MM.1S (cell line): ENCODE measurements at regions not wholly inside any gene's neighbourhood (a gene's known extent, or its start where the extent isn't known, plus 50 kb on each side); places are given as distances from the start of the nearest gene placed in this dataset.

Experiments used
- DNase-seq: peaks from one replicate; pipeline ENCODE4 v3.0.0-alpha.2; 2015
- H2AFZ ChIP-seq: fragments of 300-600 bp; sonication (generic); 2 replicates; pipeline ENCODE4 v1.6.0; 2016; ENCODE audit warnings: antibody characterized with exemption, low read length
- H3F3A ChIP-seq: fragments of 300-600 bp; sonication (generic); 2 replicates; pipeline ENCODE4 v1.6.1; 2016; ENCODE audit warnings: mild to moderate bottlenecking, antibody characterized with exemption, low read length, moderate library complexity, mixed read lengths; ENCODE audit not compliant: insufficient read depth
- H3K27ac ChIP-seq: fragments of 300-600 bp; sonication (generic); 2 replicates; pipeline ENCODE4 v1.5.1; 2016; ENCODE audit warnings: mild to moderate bottlenecking, low read length
- H3K27me3 ChIP-seq: fragments of 300-600 bp; sonication (generic); replicated peaks from 2 replicates; pipeline ENCODE4 v1.6.0; 2016; ENCODE audit warnings: low read length; ENCODE audit not compliant: insufficient read depth
- H3K36me3 ChIP-seq: fragments of 300-600 bp; sonication (generic); replicated peaks from 2 replicates; pipeline ENCODE4 v1.6.1; 2016; ENCODE audit warnings: mild to moderate bottlenecking, low read length, mixed read lengths; ENCODE audit not compliant: insufficient read depth
- H3K4me1 ChIP-seq: fragments of 300-600 bp; sonication (generic); 2 replicates; pipeline ENCODE4 v1.6.1; 2016; ENCODE audit warnings: low read length, mixed read lengths
- H3K4me2 ChIP-seq: fragments of 300-600 bp; sonication (generic); 2 replicates; pipeline ENCODE4 v1.6.0; 2016; ENCODE audit warnings: low read depth, low read length
- H3K4me3 ChIP-seq: fragments of 300-600 bp; sonication (generic); 2 replicates; pipeline ENCODE4 v1.5.1; 2016; ENCODE audit warnings: low read length, mixed read lengths
- H3K79me2 ChIP-seq: fragments of 300-600 bp; sonication (generic); 2 replicates; pipeline ENCODE4 v1.6.1; 2016; ENCODE audit warnings: mixed run types, low read length, mixed read lengths
- H3K9ac ChIP-seq: fragments of 300-600 bp; sonication (generic); 2 replicates; pipeline ENCODE4 v1.6.1; 2016; ENCODE audit warnings: low read length, mixed read lengths
- H3K9me2 ChIP-seq: fragments of 300-600 bp; sonication (generic); replicated peaks from 2 replicates; pipeline ENCODE4 v1.6.1; 2016; ENCODE audit warnings: mild to moderate bottlenecking, low read length, mixed read lengths; ENCODE audit not compliant: insufficient read depth
- H3K9me3 ChIP-seq: fragments of 300-600 bp; sonication (generic); replicated peaks from 2 replicates; pipeline ENCODE4 v1.6.1; 2016; ENCODE audit warnings: mild to moderate bottlenecking, low read length, mixed read lengths; ENCODE audit not compliant: insufficient read depth
- H4K20me1 ChIP-seq: fragments of 300-600 bp; sonication (generic); 2 replicates; pipeline ENCODE4 v1.6.1; 2016; ENCODE audit warnings: mild to moderate bottlenecking, low read length, moderate library complexity, mixed read lengths; ENCODE audit not compliant: insufficient read depth
- EZH2 ChIP-seq: fragments of 300-600 bp; sonication (generic); optimal IDR thresholded peaks from 2 replicates; pipeline ENCODE3; 2017; ENCODE audit warnings: low read depth, mild to moderate bottlenecking, antibody characterized with exemption, low read length, mixed read lengths
- EZH2phosphoT487 ChIP-seq: fragments of 300-600 bp; sonication (generic); IDR thresholded peaks from 2 replicates; pipeline ENCODE4 v1.6.1; 2018; ENCODE audit warnings: antibody characterized with exemption, low read length
- TF ChIP-seq, protein P1 (sequence below): fragments of 300-600 bp; sonication (generic); IDR thresholded peaks from 2 replicates; pipeline ENCODE4 v1.5.1; 2016; ENCODE audit warnings: antibody characterized with exemption, low read length, mixed read lengths

DNA sequence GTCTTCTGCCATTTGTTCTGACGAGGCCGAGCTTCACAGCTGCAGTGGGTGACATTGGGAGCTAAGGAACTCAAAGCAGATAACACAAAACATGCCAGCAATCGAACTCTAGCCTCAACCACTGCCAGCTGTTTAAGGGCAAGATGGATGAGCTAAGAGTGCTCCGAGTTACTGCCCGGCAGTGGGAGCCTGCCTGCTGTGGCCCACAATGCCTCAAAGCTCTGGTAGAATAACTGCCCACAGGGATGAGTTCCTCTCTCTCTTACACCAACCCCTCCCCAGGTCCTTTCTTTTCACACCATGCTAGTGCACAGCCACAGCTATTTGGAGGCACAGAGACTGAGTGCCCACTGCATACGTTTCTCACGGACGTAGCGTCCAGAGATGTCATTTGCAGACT lies 330.5 kb downstream of the FGF9 start:
- H3K36me3 ChIP-seq, result no peaks in the 10 kb centered on the region
- H2AFZ ChIP-seq, result no peak overlapping the region
- DNase-seq, result no peak
- H3K4me3 ChIP-seq, result no peak overlapping the region
- no peak overlapping the region for H3K27ac ChIP-seq
- no peaks in the 10 kb centered on the region for H3K9me3 ChIP-seq
- TF ChIP-seq EZH2 (no peak), EZH2phosphoT487 (no peak)
- TF ChIP-seq, protein P1, sequence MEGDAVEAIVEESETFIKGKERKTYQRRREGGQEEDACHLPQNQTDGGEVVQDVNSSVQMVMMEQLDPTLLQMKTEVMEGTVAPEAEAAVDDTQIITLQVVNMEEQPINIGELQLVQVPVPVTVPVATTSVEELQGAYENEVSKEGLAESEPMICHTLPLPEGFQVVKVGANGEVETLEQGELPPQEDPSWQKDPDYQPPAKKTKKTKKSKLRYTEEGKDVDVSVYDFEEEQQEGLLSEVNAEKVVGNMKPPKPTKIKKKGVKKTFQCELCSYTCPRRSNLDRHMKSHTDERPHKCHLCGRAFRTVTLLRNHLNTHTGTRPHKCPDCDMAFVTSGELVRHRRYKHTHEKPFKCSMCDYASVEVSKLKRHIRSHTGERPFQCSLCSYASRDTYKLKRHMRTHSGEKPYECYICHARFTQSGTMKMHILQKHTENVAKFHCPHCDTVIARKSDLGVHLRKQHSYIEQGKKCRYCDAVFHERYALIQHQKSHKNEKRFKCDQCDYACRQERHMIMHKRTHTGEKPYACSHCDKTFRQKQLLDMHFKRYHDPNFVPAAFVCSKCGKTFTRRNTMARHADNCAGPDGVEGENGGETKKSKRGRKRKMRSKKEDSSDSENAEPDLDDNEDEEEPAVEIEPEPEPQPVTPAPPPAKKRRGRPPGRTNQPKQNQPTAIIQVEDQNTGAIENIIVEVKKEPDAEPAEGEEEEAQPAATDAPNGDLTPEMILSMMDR, result no peak
- H4K20me1 ChIP-seq, result no peaks in the 10 kb centered on the region
- no peaks in the 10 kb centered on the region for H3K79me2 ChIP-seq
- no peak overlapping the region for H3K9ac ChIP-seq
- no peaks in the 10 kb centered on the region for H3F3A ChIP-seq
- no peaks in the 10 kb centered on the region for H3K9me2 ChIP-seq
- H3K4me2 ChIP-seq, result no peak overlapping the region
- no peaks in the 10 kb centered on the region for H3K4me1 ChIP-seq
- H3K27me3 ChIP-seq, result no peaks in the 10 kb centered on the region

- no peak overlapping the region for H3K4me3 ChIP-seq
- no peaks in the 10 kb centered on the region for H4K20me1 ChIP-seq
- H3F3A ChIP-seq, result no peaks in the 10 kb centered on the region
- no peaks in the 10 kb centered on the region for H3K36me3 ChIP-seq
- no peak overlapping the region for H3K9ac ChIP-seq
- H3K27ac ChIP-seq, result no peak overlapping the region
- DNase-seq, result no peak
- H3K4me2 ChIP-seq, result no peak overlapping the region
- no peak for TF ChIP-seq EZH2
- no peak for TF ChIP-seq EZH2phosphoT487
- TF ChIP-seq, protein P1, result no peak
- no peaks in the 10 kb centered on the region for H3K27me3 ChIP-seq
- no peaks in the 10 kb centered on the region for H3K4me1 ChIP-seq
- no peaks in the 10 kb centered on the region for H3K9me2 ChIP-seq
- H3K9me3 ChIP-seq, result no peaks in the 10 kb centered on the region
- H2AFZ ChIP-seq, result no peak overlapping the region
- H3K79me2 ChIP-seq, result no peaks in the 10 kb centered on the region
These were observed 332.0 kb downstream of the FGF9 start for GRCh38 chr13:22002893-22003292.

GRCh38 chr13:22009500-22009899 lies 338.6 kb downstream of the FGF9 start:
- Histone ChIP-seq H3F3A (no peaks in the 10 kb centered on the region), H3K9me3 (no peaks in the 10 kb centered on the region), H3K79me2 (no peaks in the 10 kb centered on the region), H3K27ac (no peak overlapping the region), H3K4me2 (no peak overlapping the region), H3K4me1 (no peaks in the 10 kb centered on the region), H4K20me1 (no peaks in the 10 kb centered on the region), H3K9ac (no peak overlapping the region), H3K4me3 (no peak overlapping the region), H3K36me3 (no peaks in the 10 kb centered on the region), H3K27me3 (no peaks in the 10 kb centered on the region), H2AFZ (no peak overlapping the region), H3K9me2 (no peaks in the 10 kb centered on the region)
- no peak for TF ChIP-seq EZH2phosphoT487
- no peak for DNase-seq

DNA sequence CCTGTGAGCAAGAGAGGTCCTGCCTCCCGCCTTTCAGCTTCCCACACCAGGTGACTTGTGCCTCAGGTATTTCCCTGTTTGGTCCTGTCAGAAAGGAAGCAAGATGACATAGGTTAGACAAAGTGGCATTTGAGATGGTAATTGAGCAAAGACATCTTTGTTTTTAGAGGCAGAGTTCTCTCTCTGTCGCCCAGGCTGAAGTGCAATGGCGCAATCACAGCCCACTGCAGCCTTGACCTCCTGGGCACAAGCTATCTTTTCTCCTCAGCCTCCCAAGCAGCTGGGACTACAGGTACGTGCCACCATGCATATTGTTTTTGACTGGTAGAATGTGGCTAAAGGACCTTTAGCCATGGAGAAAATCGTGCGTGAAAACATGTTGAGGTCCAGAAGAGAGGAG lies 339.1 kb downstream of the FGF9 start:
- Histone ChIP-seq H3F3A (no peaks in the 10 kb centered on the region), H4K20me1 (no peaks in the 10 kb centered on the region), H2AFZ (no peak overlapping the region), H3K27me3 (no peaks in the 10 kb centered on the region), H3K36me3 (no peaks in the 10 kb centered on the region), H3K4me2 (no peak overlapping the region), H3K4me3 (no peak overlapping the region), H3K9me3 (no peaks in the 10 kb centered on the region), H3K9me2 (no peaks in the 10 kb centered on the region), H3K4me1 (no peaks in the 10 kb centered on the region), H3K9ac (no peak overlapping the region), H3K79me2 (no peaks in the 10 kb centered on the region), H3K27ac (no peak overlapping the region)
- DNase-seq, result no peak
- TF ChIP-seq EZH2phosphoT487, result no peak
- TF ChIP-seq, protein P1, result no peak
- TF ChIP-seq EZH2, result no peak
